ENCODE measurements at regions not wholly inside any gene's neighbourhood (a gene's known extent, or its start where the extent isn't known, plus 50 kb on each side); places are given as distances from the start of the nearest gene placed in this dataset.

DNA sequence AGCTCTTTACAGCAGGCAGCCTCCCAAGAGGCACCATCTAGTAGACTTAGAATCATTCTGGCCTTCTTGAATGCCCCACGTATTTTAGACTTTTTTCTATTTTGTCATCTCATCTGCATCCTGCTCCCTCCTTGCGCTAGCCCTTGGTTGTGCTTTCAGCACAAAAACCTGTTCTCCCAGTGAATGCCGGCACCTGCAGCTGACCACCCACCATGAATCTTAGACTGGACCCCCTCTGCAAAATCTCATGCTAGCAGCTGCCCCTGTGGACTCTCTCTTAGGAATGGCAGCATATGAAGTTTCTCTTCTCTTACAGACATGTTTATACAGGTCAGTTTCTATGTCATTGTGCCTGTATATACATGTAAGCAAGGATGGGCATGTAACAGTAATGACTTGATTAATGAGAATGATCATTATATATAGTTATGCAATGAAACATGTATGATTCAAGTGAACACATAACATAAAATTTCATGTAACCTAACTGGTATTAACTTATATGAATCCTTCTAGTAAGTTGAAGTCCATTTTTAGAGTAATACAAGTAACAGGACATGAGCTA is 159.8 kb downstream of the SUCLG1 start:
- WGBS, 3 donors = 74 to 84% (median 81%) methylated on average over 3 of the region's 3 CpGs
- H3K4me1 ChIP-seq (ENCODE audit: insufficient read depth) = no peaks in the 10 kb centered on the region
- no peak overlapping the region for H3K4me3 ChIP-seq
- no peaks in the 10 kb centered on the region for H3K36me3 ChIP-seq
- intact Hi-C loops (cut with DNase I) = no loop called here
- no peaks in the 10 kb centered on the region for H3K27me3 ChIP-seq
- TF ChIP-seq POLR2A (IDR thresholded peaks at IDR 0.05) = no peak
- no peak for TF ChIP-seq CTCF (IDR thresholded peaks at IDR 0.05)
- TF ChIP-seq EP300 (IDR thresholded peaks at IDR 0.05) = no peak
- H3K9me3 ChIP-seq = no peaks in the 10 kb centered on the region
- no peak for DNase-seq
- H3K27ac ChIP-seq = no peak overlapping the region

DNA sequence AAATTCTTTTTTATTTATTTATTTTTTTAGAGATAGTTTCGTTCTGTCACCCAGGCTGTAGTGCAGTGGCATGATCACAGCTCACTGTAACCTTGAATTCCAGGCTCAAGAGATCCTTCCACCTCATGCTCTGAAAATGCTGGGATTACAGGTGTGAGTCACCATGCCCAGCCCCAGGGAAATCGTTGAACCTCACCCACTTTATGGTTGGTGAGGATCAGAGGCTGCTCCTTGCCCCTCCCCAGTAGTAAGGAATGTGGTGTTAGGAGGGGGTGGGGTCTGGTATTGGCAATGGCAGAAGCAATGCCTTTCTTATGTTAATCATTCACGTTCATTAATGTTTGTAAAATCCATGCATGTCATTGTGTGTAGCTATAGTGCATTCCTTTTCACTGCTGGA is 161.9 kb downstream of the SUCLG1 start:
- Histone ChIP-seq H3K27ac (no peak overlapping the region), H3K4me3 (no peak overlapping the region), H3K36me3 (no peaks in the 10 kb centered on the region), H3K4me1 (ENCODE audit: insufficient read depth) (no peaks in the 10 kb centered on the region), H3K27me3 (no peaks in the 10 kb centered on the region), H3K9me3 (no peaks in the 10 kb centered on the region)
- intact Hi-C loops (cut with DNase I) = no loop called here
- TF ChIP-seq POLR2A (IDR thresholded peaks at IDR 0.05) (no peak), EP300 (IDR thresholded peaks at IDR 0.05) (no peak), CTCF (IDR thresholded peaks at IDR 0.05) (no peak)
- WGBS, 3 donors = 51 to 63% (median 57%) methylated on average over 3 of the region's 3 CpGs
- no peak for DNase-seq

- Histone ChIP-seq H3K27me3 (no peaks in the 10 kb centered on the region), H3K9me3 (no peaks in the 10 kb centered on the region), H3K27ac (no peak overlapping the region), H3K4me3 (no peak overlapping the region), H3K36me3 (no peaks in the 10 kb centered on the region), H3K4me1 (ENCODE audit: insufficient read depth) (no peaks in the 10 kb centered on the region)
- 83 to 85% (median 84%) methylated on average over 6 of the region's 6 CpGs for WGBS, 3 donors
- TF ChIP-seq CTCF (IDR thresholded peaks at IDR 0.05) (no peak), EP300 (IDR thresholded peaks at IDR 0.05) (no peak), POLR2A (IDR thresholded peaks at IDR 0.05) (no peak)
- intact Hi-C loops (cut with DNase I) = no loop called here
- DNase-seq = no peak
These were observed 165.2 kb downstream of the SUCLG1 start for GRCh38 chr2:84293791-84294380.

- intact Hi-C loops (cut with DNase I) = no loop called here
- DNase-seq = no peak
- no peaks in the 10 kb centered on the region for H3K9me3 ChIP-seq
- TF ChIP-seq POLR2A (IDR thresholded peaks at IDR 0.05) (no peak), CTCF (IDR thresholded peaks at IDR 0.05) (no peak), EP300 (IDR thresholded peaks at IDR 0.05) (no peak)
- 81 to 90% (median 90%) methylated on average over 1 of the region's 1 CpG for WGBS, 3 donors
- H3K4me3 ChIP-seq = no peak overlapping the region
- H3K27me3 ChIP-seq = no peaks in the 10 kb centered on the region
- H3K27ac ChIP-seq = no peak overlapping the region
- H3K36me3 ChIP-seq = no peaks in the 10 kb centered on the region
- no peaks in the 10 kb centered on the region for H3K4me1 ChIP-seq (ENCODE audit: insufficient read depth)
These were observed 166.5 kb downstream of the SUCLG1 start for GRCh38 chr2:84292545-84292944.

Data from ovary (tissue), 7 donors.